ENCODE measurements at regions not wholly inside any gene's neighbourhood (a gene's known extent, or its start where the extent isn't known, plus 50 kb on each side); places are given as distances from the start of the nearest gene placed in this dataset.

DNA sequence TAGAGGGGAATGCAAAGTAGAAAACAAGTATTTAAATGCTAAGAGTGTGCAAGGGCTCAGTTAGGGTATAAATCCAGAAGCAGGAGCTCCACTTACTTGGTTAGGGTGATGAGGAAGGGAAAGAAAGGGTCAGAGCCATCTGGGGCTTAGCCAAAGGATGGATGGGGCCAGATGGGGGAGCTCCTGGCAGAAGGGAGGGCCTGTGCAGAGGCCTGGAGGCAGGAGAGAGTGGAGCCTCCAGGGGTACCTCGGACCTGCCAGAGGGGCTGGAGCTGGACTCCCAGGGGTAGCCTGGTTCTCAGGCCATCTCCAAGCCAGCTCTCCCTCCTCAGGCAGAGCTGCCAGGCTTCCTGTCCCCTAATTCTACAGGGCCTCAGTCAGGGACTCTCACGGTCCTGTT lies 506.3 kb downstream of the SHQ1 start:
- no peak for TF ChIP-seq POLR2A (IDR thresholded peaks at IDR 0.05; ENCODE audit: low read depth, low read length)
- TF ChIP-seq CEBPB (IDR thresholded peaks at IDR 0.05; ENCODE audit: low read depth, low read length), result no peak
- TF ChIP-seq, protein P1, sequence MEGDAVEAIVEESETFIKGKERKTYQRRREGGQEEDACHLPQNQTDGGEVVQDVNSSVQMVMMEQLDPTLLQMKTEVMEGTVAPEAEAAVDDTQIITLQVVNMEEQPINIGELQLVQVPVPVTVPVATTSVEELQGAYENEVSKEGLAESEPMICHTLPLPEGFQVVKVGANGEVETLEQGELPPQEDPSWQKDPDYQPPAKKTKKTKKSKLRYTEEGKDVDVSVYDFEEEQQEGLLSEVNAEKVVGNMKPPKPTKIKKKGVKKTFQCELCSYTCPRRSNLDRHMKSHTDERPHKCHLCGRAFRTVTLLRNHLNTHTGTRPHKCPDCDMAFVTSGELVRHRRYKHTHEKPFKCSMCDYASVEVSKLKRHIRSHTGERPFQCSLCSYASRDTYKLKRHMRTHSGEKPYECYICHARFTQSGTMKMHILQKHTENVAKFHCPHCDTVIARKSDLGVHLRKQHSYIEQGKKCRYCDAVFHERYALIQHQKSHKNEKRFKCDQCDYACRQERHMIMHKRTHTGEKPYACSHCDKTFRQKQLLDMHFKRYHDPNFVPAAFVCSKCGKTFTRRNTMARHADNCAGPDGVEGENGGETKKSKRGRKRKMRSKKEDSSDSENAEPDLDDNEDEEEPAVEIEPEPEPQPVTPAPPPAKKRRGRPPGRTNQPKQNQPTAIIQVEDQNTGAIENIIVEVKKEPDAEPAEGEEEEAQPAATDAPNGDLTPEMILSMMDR (conservative IDR thresholded peaks at IDR 0.05; ENCODE audit: low read depth, low read length), result no peak
- no peak for TF ChIP-seq MAFK (IDR thresholded peaks at IDR 0.05; ENCODE audit: low read depth, low read length)
- TF ChIP-seq BHLHE40 (IDR thresholded peaks at IDR 0.05; ENCODE audit: low read depth, low read length), result no peak
- TF ChIP-seq MXI1 (IDR thresholded peaks at IDR 0.05; ENCODE audit: borderline replicate concordance, low read depth, low read length), result no peak
- TF ChIP-seq CHD1 (IDR thresholded peaks at IDR 0.05; ENCODE audit: low read depth, low read length), result no peak
- TF ChIP-seq, protein P2, sequence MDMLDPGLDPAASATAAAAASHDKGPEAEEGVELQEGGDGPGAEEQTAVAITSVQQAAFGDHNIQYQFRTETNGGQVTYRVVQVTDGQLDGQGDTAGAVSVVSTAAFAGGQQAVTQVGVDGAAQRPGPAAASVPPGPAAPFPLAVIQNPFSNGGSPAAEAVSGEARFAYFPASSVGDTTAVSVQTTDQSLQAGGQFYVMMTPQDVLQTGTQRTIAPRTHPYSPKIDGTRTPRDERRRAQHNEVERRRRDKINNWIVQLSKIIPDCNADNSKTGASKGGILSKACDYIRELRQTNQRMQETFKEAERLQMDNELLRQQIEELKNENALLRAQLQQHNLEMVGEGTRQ (IDR thresholded peaks at IDR 0.05; ENCODE audit: low read depth, low read length), result no peak
- TF ChIP-seq RCOR1 (IDR thresholded peaks at IDR 0.05; ENCODE audit: insufficient replicate concordance, low read length), result no peak
- no peak for TF ChIP-seq SMC3 (IDR thresholded peaks at IDR 0.05; ENCODE audit: low read depth, low read length)
- no peak for TF ChIP-seq FOS (IDR thresholded peaks at IDR 0.05; ENCODE audit: low read depth, low read length)
- no peak for TF ChIP-seq RFX5 (IDR thresholded peaks at IDR 0.05; ENCODE audit: low read depth, low read length)
- no peak for TF ChIP-seq RAD21 (IDR thresholded peaks at IDR 0.05; ENCODE audit: low read length)
- no peak for TF ChIP-seq NFE2L2 (IDR thresholded peaks at IDR 0.05; ENCODE audit: low read depth, low read length)

All from IMR-90 (cell line).